CD14-positive monocyte (primary cell): ENCODE measurements at regions not wholly inside any gene's neighbourhood (a gene's known extent, or its start where the extent isn't known, plus 50 kb on each side); places are given as distances from the start of the nearest gene placed in this dataset.

Experiments used
- DNase-seq, 3 donors: peaks; one replicate each; pipeline ENCODE4 v3.0.0-alpha.2; 2011 to 2022
- H2AFZ ChIP-seq: 2 replicates; pipeline ENCODE4 v1.6.0; 2012; ENCODE audit warnings: mild to moderate bottlenecking, low read depth, low read length, inconsistent platforms; ENCODE audit not compliant: insufficient read depth, poor library complexity, severe bottlenecking
- H3K27ac ChIP-seq, 2 donors: 1 replicate in 1 of 2; 2 replicates in 1 of 2; pipeline ENCODE4 v1.5.1; 2012 to 2013; ENCODE audit warnings: low read length in 2 of 2, control low read depth in 1 of 2, inconsistent platforms in 1 of 2, low read depth in 1 of 2, mild to moderate bottlenecking in 1 of 2
- H3K27me3 ChIP-seq, 2 donors: one replicate each; pipeline versions ENCODE4 v1.6.0 to v1.6.1; 2011 to 2013; ENCODE audit warnings: low read length in 2 of 2; ENCODE audit not compliant: control insufficient read depth in 2 of 2, insufficient read depth in 2 of 2
- H3K36me3 ChIP-seq, 2 donors: replicated peaks in 1 of 2; 1 replicate in 1 of 2; 2 replicates in 1 of 2; pipeline versions ENCODE4 v1.5.1 to v1.6.1; 2012 to 2013; ENCODE audit warnings: low read length in 2 of 2, control low read depth in 1 of 2, inconsistent platforms in 1 of 2, mild to moderate bottlenecking in 1 of 2; ENCODE audit not compliant: insufficient read depth in 2 of 2, control insufficient read depth in 1 of 2
- H3K4me1 ChIP-seq, 2 donors: 1 replicate in 1 of 2; 2 replicates in 1 of 2; pipeline versions ENCODE4 v1.5.1 to v1.6.1; 2012 to 2013; ENCODE audit warnings: low read length in 2 of 2, control low read depth in 1 of 2, inconsistent platforms in 1 of 2, mild to moderate bottlenecking in 1 of 2, moderate library complexity in 1 of 2; ENCODE audit not compliant: insufficient read depth in 2 of 2, control insufficient read depth in 1 of 2
- H3K4me2 ChIP-seq: replicated peaks from 2 replicates; pipeline ENCODE3; 2012; ENCODE audit warnings: low read length, moderate library complexity, mild to moderate bottlenecking; ENCODE audit not compliant: poor library complexity, severe bottlenecking; ENCODE audit errors: extremely low read depth
- H3K4me3 ChIP-seq, 3 experiments: fragments of 200-600 bp in 1 of 3; sonication (generic) in 1 of 3; replicated peaks in 1 of 3; 1 replicate in 2 of 3; 2 replicates in 1 of 3; pipeline ENCODE4 v1.5.1; 2011 to 2013; ENCODE audit warnings: low read length in 3 of 3, mild to moderate bottlenecking in 3 of 3, control low read depth in 2 of 3, low read depth in 2 of 3, inconsistent platforms in 1 of 3, moderate library complexity in 1 of 3
- H3K79me2 ChIP-seq: 2 replicates; pipeline ENCODE4 v1.6.0; 2012; ENCODE audit warnings: mild to moderate bottlenecking, control low read depth, inconsistent platforms, low read length, moderate library complexity; ENCODE audit not compliant: insufficient read depth
- H3K9ac ChIP-seq: 2 replicates; pipeline ENCODE4 v1.6.0; 2017; ENCODE audit warnings: low read length, mild to moderate bottlenecking; ENCODE audit not compliant: insufficient read depth, poor library complexity, severe bottlenecking
- H3K9me3 ChIP-seq, 2 donors: replicated peaks in 1 of 2; 1 replicate in 1 of 2; 2 replicates in 1 of 2; pipeline versions ENCODE4 v1.5.1 to v1.6.1; 2012 to 2013; ENCODE audit warnings: low read length in 2 of 2, control low read depth in 1 of 2; ENCODE audit not compliant: control insufficient read depth in 1 of 2, insufficient read depth in 1 of 2
- H4K20me1 ChIP-seq: 2 replicates; pipeline ENCODE4 v1.6.0; 2012; ENCODE audit warnings: mild to moderate bottlenecking, low read length, control low read depth, moderate library complexity; ENCODE audit not compliant: insufficient read depth
- H3K27ac Mint-ChIP-seq, 7 donors: one replicate each; pipeline ENCODE4 v1.8.0; 2020; ENCODE audit warnings: mild to moderate bottlenecking in 7 of 7, mixed read lengths in 7 of 7, moderate library complexity in 6 of 7, inconsistent platforms in 2 of 7
- H3K27me3 Mint-ChIP-seq, 3 donors: one replicate each; pipeline ENCODE4 v1.8.0; 2021 to 2022; ENCODE audit warnings: low read depth in 3 of 3, mild to moderate bottlenecking in 3 of 3, mixed read lengths in 3 of 3, moderate library complexity in 3 of 3, inconsistent platforms in 1 of 3
- H3K36me3 Mint-ChIP-seq, 2 donors: one replicate each; pipeline ENCODE4 v1.8.0; 2020; ENCODE audit warnings: mixed read lengths in 2 of 2, inconsistent platforms in 1 of 2, mild to moderate bottlenecking in 1 of 2
- H3K4me1 Mint-ChIP-seq: one replicate; pipeline ENCODE4 v1.8.0; 2020; ENCODE audit warnings: mild to moderate bottlenecking, mixed read lengths
- H3K4me3 Mint-ChIP-seq, 2 donors: one replicate each; pipeline ENCODE4 v1.8.0; 2020; ENCODE audit warnings: mild to moderate bottlenecking in 2 of 2, mixed read lengths in 2 of 2, moderate library complexity in 1 of 2
- H3K9me3 Mint-ChIP-seq, 7 donors: one replicate each; pipeline ENCODE4 v1.8.0; 2020 to 2022; ENCODE audit warnings: mixed read lengths in 7 of 7, mild to moderate bottlenecking in 6 of 7, moderate library complexity in 6 of 7, inconsistent platforms in 2 of 7
- CTCF ChIP-seq: fragments of 200-600 bp; IDR thresholded peaks from one replicate; pipeline ENCODE4 v1.8.0; 2022; ENCODE audit warnings: antibody characterized with exemption, mild to moderate bottlenecking
- WGBS: methylation state at CpG from one replicate; pipeline ENCODE4 v1.1.5; 2013; ENCODE audit warnings: missing lambda C conversion rate; ENCODE audit not compliant: insufficient coverage; 5-methylcytosine and 5-hydroxymethylcytosine counted together
- intact Hi-C, 2 donors: fragments of 100-400 bp; cut with micrococcal nuclease; formaldehyde crosslinking; loops; one replicate each; pipeline versions ENCODE4 v1.15.0 to v1.15.1; 2023

GRCh38 chr9:102072059-102072764 lies 333.8 kb upstream of the GRIN3A start:
- no peak overlapping the region for H3K4me3 ChIP-seq
- Mint-ChIP-seq H3K9me3 (peaks cover 4 to 10% (median 8%) of the 10 kb centered on the region in 7 donors), H3K4me1 (no peaks in the 10 kb centered on the region), H3K27ac (no peak overlapping the region), H3K27me3 (peaks cover 0 to 2% (median 0%) of the 10 kb centered on the region in 3 donors), H3K36me3 (no peaks in the 10 kb centered on the region), H3K4me3 (no peak overlapping the region)
- H3K36me3 ChIP-seq, result no peaks in the 10 kb centered on the region
- no peak for DNase-seq
- no peaks in the 10 kb centered on the region for H3K4me1 ChIP-seq
- intact Hi-C loops, result no loop called here
- no peaks in the 10 kb centered on the region for H3K27me3 ChIP-seq
- H3K9me3 ChIP-seq, result no peaks in the 10 kb centered on the region
- 88% methylated on average over 8 of the region's 9 CpGs for WGBS
- H3K79me2 ChIP-seq, result no peaks in the 10 kb centered on the region
- H2AFZ ChIP-seq, result no peak overlapping the region
- no peak overlapping the region for H3K4me2 ChIP-seq
- H4K20me1 ChIP-seq, result no peaks in the 10 kb centered on the region
- no peak overlapping the region for H3K9ac ChIP-seq
- TF ChIP-seq CTCF, result no peak
- no peak overlapping the region for H3K27ac ChIP-seq

GRCh38 chr9:102069969-102070368 lies 331.5 kb upstream of the GRIN3A start:
- Histone ChIP-seq H3K4me1 (no peaks in the 10 kb centered on the region), H3K4me3 (no peak overlapping the region), H3K27me3 (no peaks in the 10 kb centered on the region), H3K36me3 (no peaks in the 10 kb centered on the region), H3K4me2 (no peak overlapping the region), H3K79me2 (no peaks in the 10 kb centered on the region), H3K9ac (no peak overlapping the region), H2AFZ (no peak overlapping the region), H3K9me3 (peaks cover 0 to 11% of the 10 kb centered on the region in 2 donors), H4K20me1 (no peaks in the 10 kb centered on the region), H3K27ac (no peak overlapping the region)
- Mint-ChIP-seq H3K27ac (no peak overlapping the region), H3K4me1 (no peaks in the 10 kb centered on the region), H3K36me3 (no peaks in the 10 kb centered on the region), H3K4me3 (no peak overlapping the region), H3K27me3 (peaks cover 0 to 1% (median 0%) of the 10 kb centered on the region in 3 donors), H3K9me3 (peaks cover 5 to 17% (median 12%) of the 10 kb centered on the region in 7 donors)
- DNase-seq, result no peak
- no CpG with 5 or more reads among the region's 1 CpG for WGBS
- intact Hi-C loops, result no loop called here
- no peak for TF ChIP-seq CTCF
